22Rv1 (cell line): ENCODE measurements at regions not wholly inside any gene's neighbourhood (a gene's known extent, or its start where the extent isn't known, plus 50 kb on each side); places are given as distances from the start of the nearest gene placed in this dataset.

Experiments used
- CTCF ChIP-seq: fragments of 450-650 bp; IDR thresholded peaks from 2 replicates; pipeline ENCODE4 v1.5.1; 2017; ENCODE audit warnings: mild to moderate bottlenecking
- ZFX ChIP-seq: fragments of 450-650 bp; IDR thresholded peaks from 2 replicates; pipeline ENCODE4 v1.6.1; 2017; ENCODE audit warnings: antibody characterized with exemption, borderline replicate concordance

GRCh38 chr15:93694033-93694432 lies 537.3 kb upstream of the MCTP2 start:
- TF ChIP-seq CTCF (no peak), ZFX (no peak)
